Sigmoid colon (tissue), 4 donors: ENCODE measurements at regions not wholly inside any gene's neighbourhood (a gene's known extent, or its start where the extent isn't known, plus 50 kb on each side); places are given as distances from the start of the nearest gene placed in this dataset.

Source experiments
- CTCF ChIP-seq, 4 experiments: fragments of 450-650 bp in 3 of 4; fragments of 200-600 bp in 1 of 4; IDR thresholded peaks; one replicate each; pipeline ENCODE4 v1.5.1; 2016 to 2019; ENCODE audit warnings: antibody characterized with exemption in 4 of 4, mild to moderate bottlenecking in 3 of 4, moderate library complexity in 2 of 4
- POLR2A ChIP-seq, 2 donors: fragments of 450-650 bp; IDR thresholded peaks; one replicate each; pipeline ENCODE4 v1.6.1; 2016; ENCODE audit warnings: antibody characterized with exemption in 2 of 2, mild to moderate bottlenecking in 2 of 2, moderate library complexity in 2 of 2
- POLR2AphosphoS5 ChIP-seq, 4 donors: sonication (generic); formaldehyde crosslinking; IDR thresholded peaks; one replicate each; pipeline ENCODE4 v1.6.1; 2017; ENCODE audit warnings: antibody characterized with exemption in 4 of 4

- TF ChIP-seq CTCF (IDR thresholded peaks at IDR 0.05) (no peak), POLR2AphosphoS5 (IDR thresholded peaks at IDR 0.05) (no peak), POLR2A (IDR thresholded peaks at IDR 0.05) (no peak)
These were observed 880.4 kb downstream of the TRIB2 start for GRCh38 chr2:13597176-13597575.
